Heart left ventricle (tissue), 13 donors: ENCODE measurements at regions not wholly inside any gene's neighbourhood (a gene's known extent, or its start where the extent isn't known, plus 50 kb on each side); places are given as distances from the start of the nearest gene placed in this dataset.

Experiments
- POLR2A ChIP-seq, 2 donors: fragments of 450-650 bp; IDR thresholded peaks; one replicate each; pipeline ENCODE4 v1.6.1; 2017; ENCODE audit warnings: antibody characterized with exemption in 2 of 2, mild to moderate bottlenecking in 2 of 2, moderate library complexity in 2 of 2
- TF ChIP-seq, protein P1 (sequence below), 12 donors: fragments of 200-600 bp; sonication (generic) in 4 of 12; IDR thresholded peaks; one replicate each; pipeline versions ENCODE4 v1.5.0 to v1.8.0; 2018 to 2022; ENCODE audit warnings: antibody characterized with exemption in 12 of 12, mild to moderate bottlenecking in 5 of 12
- donor health status: ischemic (EF 13 %, LVEDD 7.1; RV severe dilation, severe dysfunction).
- donor health status: DM: no; HTN: yes; CAD: no.
- donor health status: DM: no; HTN: no; CAD: no.
- donor health status: ischemic (EF 25% LVEDD 6.9; RV normal size, moderate dysfunction).
- donor health status: ischemic (EF 25% LVEDD 5.7; RV mildly dilated, moderate dysfunction).
- donor health status: ischemic (EF 35%, LVEDD 5.7; RV mildly dilated, moderate dysfunction).
- donor health status: nonischemic (EF 11% LVEDD 7.7; RV severe dilation, severe dysfunction).
- donor health status: DM: yes; HTN: yes; CAD: no.
- donor health status: PGD.
- donor health status: ischemic (EF 29% LVEDD 5.4; RV normal size, mild dysfunction).
- donor health status: nonischemic (EF 23%, LVEDD 6.1; RV moderate dilation, normal function).

DNA sequence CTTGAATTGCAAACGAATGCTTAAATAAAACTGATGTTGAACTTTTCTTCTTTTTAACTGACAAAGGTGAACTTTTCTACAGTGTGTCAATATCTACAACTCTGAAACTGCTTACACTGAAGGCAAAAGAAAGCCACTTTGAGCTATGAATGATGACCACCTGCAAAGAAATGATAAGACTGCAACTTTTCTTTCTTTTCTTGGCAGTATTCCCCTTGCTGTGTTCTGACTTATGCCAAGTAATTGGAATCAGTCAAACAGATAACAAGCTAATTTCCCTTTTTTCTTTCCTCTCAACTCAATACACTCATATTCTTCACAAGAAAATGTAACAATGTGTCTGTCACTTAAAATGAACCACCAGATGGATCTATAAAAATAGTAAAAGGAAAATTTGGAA lies 588.1 kb upstream of the BRINP3 start:
- TF ChIP-seq, protein P1, sequence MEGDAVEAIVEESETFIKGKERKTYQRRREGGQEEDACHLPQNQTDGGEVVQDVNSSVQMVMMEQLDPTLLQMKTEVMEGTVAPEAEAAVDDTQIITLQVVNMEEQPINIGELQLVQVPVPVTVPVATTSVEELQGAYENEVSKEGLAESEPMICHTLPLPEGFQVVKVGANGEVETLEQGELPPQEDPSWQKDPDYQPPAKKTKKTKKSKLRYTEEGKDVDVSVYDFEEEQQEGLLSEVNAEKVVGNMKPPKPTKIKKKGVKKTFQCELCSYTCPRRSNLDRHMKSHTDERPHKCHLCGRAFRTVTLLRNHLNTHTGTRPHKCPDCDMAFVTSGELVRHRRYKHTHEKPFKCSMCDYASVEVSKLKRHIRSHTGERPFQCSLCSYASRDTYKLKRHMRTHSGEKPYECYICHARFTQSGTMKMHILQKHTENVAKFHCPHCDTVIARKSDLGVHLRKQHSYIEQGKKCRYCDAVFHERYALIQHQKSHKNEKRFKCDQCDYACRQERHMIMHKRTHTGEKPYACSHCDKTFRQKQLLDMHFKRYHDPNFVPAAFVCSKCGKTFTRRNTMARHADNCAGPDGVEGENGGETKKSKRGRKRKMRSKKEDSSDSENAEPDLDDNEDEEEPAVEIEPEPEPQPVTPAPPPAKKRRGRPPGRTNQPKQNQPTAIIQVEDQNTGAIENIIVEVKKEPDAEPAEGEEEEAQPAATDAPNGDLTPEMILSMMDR (IDR thresholded peaks at IDR 0.05), result no peak
- no peak for TF ChIP-seq POLR2A (IDR thresholded peaks at IDR 0.05)
